Thyroid gland (tissue), 4 donors: ENCODE measurements at regions not wholly inside any gene's neighbourhood (a gene's known extent, or its start where the extent isn't known, plus 50 kb on each side); places are given as distances from the start of the nearest gene placed in this dataset.

Experiments
- DNase-seq, 2 donors: peaks; one replicate each; pipeline ENCODE4 v3.0.0-alpha.2; 2019
- H3K27ac ChIP-seq, 3 donors: fragments of 200-600 bp; sonication (generic); 1 replicate in 2 of 3; 2 replicates in 1 of 3; pipeline ENCODE4 v1.5.1; 2016 to 2019; ENCODE audit warnings: mild to moderate bottlenecking in 1 of 3, moderate library complexity in 1 of 3
- H3K27me3 ChIP-seq: fragments of 200-600 bp; sonication (generic); one replicate; pipeline ENCODE4 v1.5.1; 2019
- H3K36me3 ChIP-seq, 2 donors: fragments of 200-600 bp; sonication (generic); one replicate each; pipeline ENCODE4 v1.5.1; 2016 to 2019
- H3K4me1 ChIP-seq, 2 donors: fragments of 200-600 bp; sonication (generic); one replicate each; pipeline ENCODE4 v1.5.1; 2017 to 2019
- H3K4me3 ChIP-seq, 3 donors: fragments of 200-600 bp; sonication (generic); replicated peaks in 1 of 3; 1 replicate in 2 of 3; 2 replicates in 1 of 3; pipeline ENCODE4 v1.5.1; 2016; ENCODE audit warnings: mild to moderate bottlenecking in 1 of 3
- H3K9me3 ChIP-seq: fragments of 200-600 bp; sonication (generic); one replicate; pipeline ENCODE4 v1.5.1; 2017
- CTCF ChIP-seq, 6 experiments: fragments of 200-600 bp in 3 of 6; fragments of 450-650 bp in 3 of 6; sonication (generic) in 3 of 6; IDR thresholded peaks; one replicate each; pipeline ENCODE4 v1.5.1; 2016 to 2019; ENCODE audit warnings: antibody characterized with exemption in 6 of 6, mild to moderate bottlenecking in 2 of 6, inconsistent platforms in 1 of 6, moderate library complexity in 1 of 6
- POLR2A ChIP-seq, 2 donors: fragments of 450-650 bp; IDR thresholded peaks; one replicate each; pipeline ENCODE4 v1.6.1; 2017; ENCODE audit warnings: antibody characterized with exemption in 2 of 2, mild to moderate bottlenecking in 2 of 2, moderate library complexity in 1 of 2
- WGBS, 2 donors: methylation state at CpG; one replicate each; pipeline ENCODE4 v1.1.5; 2017; 5-methylcytosine and 5-hydroxymethylcytosine counted together
- intact Hi-C: fragments of 100-400 bp; cut with DNase I; formaldehyde crosslinking; loops from one replicate; pipeline ENCODE4 v1.15.1; 2023

- intact Hi-C loops: no loop called here
- 76 to 84% methylated on average over 1 of the region's 1 CpG for WGBS, 2 donors
- H3K4me1 ChIP-seq: no peaks in the 10 kb centered on the region
- H3K9me3 ChIP-seq: no peaks in the 10 kb centered on the region
- no peak overlapping the region for H3K4me3 ChIP-seq
- DNase-seq: no peak
- H3K27ac ChIP-seq: no peak overlapping the region
- TF ChIP-seq CTCF (IDR thresholded peaks at IDR 0.05): no peak
- TF ChIP-seq POLR2A (IDR thresholded peaks at IDR 0.05): no peak
- no peaks in the 10 kb centered on the region for H3K36me3 ChIP-seq
- H3K27me3 ChIP-seq: no peaks in the 10 kb centered on the region
These were observed 250.9 kb upstream of the JAG1 start for GRCh38 chr20:10924644-10925201.

- no peaks in the 10 kb centered on the region for H3K36me3 ChIP-seq
- H3K9me3 ChIP-seq: no peaks in the 10 kb centered on the region
- no peaks in the 10 kb centered on the region for H3K4me1 ChIP-seq
- no peaks in the 10 kb centered on the region for H3K27me3 ChIP-seq
- no peak overlapping the region for H3K27ac ChIP-seq
- no peak overlapping the region for H3K4me3 ChIP-seq
- 61 to 69% methylated on average over 3 of the region's 3 CpGs for WGBS, 2 donors
- TF ChIP-seq POLR2A (IDR thresholded peaks at IDR 0.05) (no peak), CTCF (IDR thresholded peaks at IDR 0.05) (no peak)
- intact Hi-C loops: no loop called here
- no peak for DNase-seq
These were observed 252.0 kb upstream of the JAG1 start for GRCh38 chr20:10925767-10926166.

- H3K4me3 ChIP-seq: no peak overlapping the region
- intact Hi-C loops: no loop called here
- H3K9me3 ChIP-seq: no peaks in the 10 kb centered on the region
- no peaks in the 10 kb centered on the region for H3K27me3 ChIP-seq
- H3K27ac ChIP-seq: no peak overlapping the region
- 63 to 71% methylated on average over 5 of the region's 5 CpGs for WGBS, 2 donors
- TF ChIP-seq CTCF (IDR thresholded peaks at IDR 0.05) (no peak), POLR2A (IDR thresholded peaks at IDR 0.05) (no peak)
- H3K36me3 ChIP-seq: no peaks in the 10 kb centered on the region
- DNase-seq: no peak
- no peaks in the 10 kb centered on the region for H3K4me1 ChIP-seq
These were observed 253.3 kb upstream of the JAG1 start for GRCh38 chr20:10927011-10927583.

- TF ChIP-seq POLR2A (IDR thresholded peaks at IDR 0.05): no peak
- TF ChIP-seq CTCF (IDR thresholded peaks at IDR 0.05): no peak
- Histone ChIP-seq H3K4me3 (no peak overlapping the region), H3K4me1 (no peaks in the 10 kb centered on the region), H3K9me3 (no peaks in the 10 kb centered on the region), H3K27me3 (no peaks in the 10 kb centered on the region), H3K36me3 (no peaks in the 10 kb centered on the region), H3K27ac (no peak overlapping the region)
- DNase-seq: no peak
- intact Hi-C loops: no loop called here
- WGBS, 2 donors: 79 to 82% methylated on average over 11 of the region's 11 CpGs
These were observed 254.4 kb upstream of the JAG1 start for GRCh38 chr20:10927936-10928840.
